SW480 (cell line): ENCODE measurements at regions not wholly inside any gene's neighbourhood (a gene's known extent, or its start where the extent isn't known, plus 50 kb on each side); places are given as distances from the start of the nearest gene placed in this dataset.
"Not testable (repeated sequence)": the region's sequence is repeated elsewhere in the genome, so short reads cannot be mapped to it uniquely, and the experiment has no call there.

Experiments used
- DNase-seq: peaks from one replicate; pipeline ENCODE4 v3.0.0-alpha.2; 2016; ENCODE audit warnings: low spot score

- no peak for DNase-seq
Measured at GRCh38 chr3:24687671-24688070, 193.0 kb upstream of the THRB start.

GRCh38 chr3:24688446-24689148 lies 193.9 kb upstream of the THRB start:
- DNase-seq = no peak

- no peak for DNase-seq
Measured at GRCh38 chr3:24689353-24689752, 194.7 kb upstream of the THRB start.

GRCh38 chr3:24690777-24691176 lies 196.1 kb upstream of the THRB start:
- no peak for DNase-seq

- DNase-seq = not testable (repeated sequence)
Measured at GRCh38 chr3:24699078-24699477, 204.4 kb upstream of the THRB start.

GRCh38 chr3:24704496-24704895 lies 209.8 kb upstream of the THRB start:
- DNase-seq = no peak

GRCh38 chr3:24707936-24708335 lies 213.3 kb upstream of the THRB start:
- no peak for DNase-seq

- DNase-seq = no peak
Measured at GRCh38 chr3:24709956-24710355, 215.3 kb upstream of the THRB start.

GRCh38 chr3:24713516-24713915 lies 218.9 kb upstream of the THRB start:
- no peak for DNase-seq

- DNase-seq = no peak
Measured at GRCh38 chr3:24714436-24714835, 219.8 kb upstream of the THRB start.

GRCh38 chr3:24715171-24715792 lies 220.6 kb upstream of the THRB start:
- no peak for DNase-seq

- DNase-seq = no peak
Measured at GRCh38 chr3:24722087-24722486, 227.4 kb upstream of the THRB start.

- no peak for DNase-seq
Measured at GRCh38 chr3:24725514-24726255, 231.0 kb upstream of the THRB start.

GRCh38 chr3:24726423-24726822 lies 231.8 kb upstream of the THRB start:
- DNase-seq = no peak

- DNase-seq = no peak
Measured at GRCh38 chr3:24730173-24730572, 235.5 kb upstream of the THRB start.

GRCh38 chr3:24734019-24734418 lies 239.4 kb upstream of the THRB start:
- no peak for DNase-seq

- no peak for DNase-seq
Measured at GRCh38 chr3:24736701-24737100, 242.1 kb upstream of the THRB start.

- no peak for DNase-seq
Measured at GRCh38 chr3:24740326-24740725, 245.7 kb upstream of the THRB start.

GRCh38 chr3:24741506-24741905 lies 246.9 kb upstream of the THRB start:
- no peak for DNase-seq

GRCh38 chr3:24748520-24748919 lies 253.9 kb upstream of the THRB start:
- DNase-seq = no peak

- DNase-seq = no peak
Measured at GRCh38 chr3:24751020-24751419, 256.4 kb upstream of the THRB start.

GRCh38 chr3:24756101-24756888 lies 261.6 kb upstream of the THRB start:
- DNase-seq = no peak
